GM21526 (cell line): ENCODE measurements at regions not wholly inside any gene's neighbourhood (a gene's known extent, or its start where the extent isn't known, plus 50 kb on each side); places are given as distances from the start of the nearest gene placed in this dataset.
"Not testable (repeated sequence)": the region's sequence is repeated elsewhere in the genome, so short reads cannot be mapped to it uniquely, and the experiment has no call there.

ENCODE experiments used
- ATAC-seq: cut with Tn5 transposase; IDR thresholded peaks from one replicate; pipeline ENCODE4 v1.9.1; 2021; ENCODE audit warnings: moderate library complexity; ENCODE audit not compliant: unreplicated experiment, low FRiP score

DNA sequence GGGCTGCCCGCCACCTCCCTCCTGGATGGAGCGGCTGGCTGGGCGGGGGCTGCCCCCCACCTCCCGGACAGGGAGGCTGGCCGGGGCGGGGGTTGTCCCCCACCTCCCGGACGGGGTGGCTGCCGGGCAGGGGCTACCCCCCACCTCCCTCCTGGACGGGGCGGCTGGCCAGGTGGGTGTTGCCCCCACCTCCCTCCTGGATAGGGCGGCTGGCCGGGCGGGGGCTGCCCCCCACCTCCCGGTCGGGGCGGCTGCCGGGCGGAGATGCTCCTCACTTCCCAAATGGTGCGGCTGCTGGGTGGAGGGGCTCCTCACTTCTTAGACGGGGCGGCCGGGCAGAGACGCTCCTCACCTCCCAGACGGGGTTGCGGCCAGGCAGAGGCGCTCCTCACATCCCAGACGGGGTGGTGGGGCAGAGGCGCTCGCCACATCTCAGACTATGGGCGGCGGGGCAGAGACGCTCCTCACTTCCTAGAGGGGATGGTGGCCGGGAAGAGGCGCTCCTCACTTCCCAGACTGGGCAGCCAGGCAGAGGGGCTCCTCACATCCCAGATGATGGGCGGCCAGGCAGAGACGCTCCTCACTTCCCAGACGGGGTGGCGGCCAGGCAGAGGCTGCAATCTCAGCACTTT lies 153.9 kb upstream of the OR4C13 start:
- not testable (repeated sequence) for ATAC-seq

DNA sequence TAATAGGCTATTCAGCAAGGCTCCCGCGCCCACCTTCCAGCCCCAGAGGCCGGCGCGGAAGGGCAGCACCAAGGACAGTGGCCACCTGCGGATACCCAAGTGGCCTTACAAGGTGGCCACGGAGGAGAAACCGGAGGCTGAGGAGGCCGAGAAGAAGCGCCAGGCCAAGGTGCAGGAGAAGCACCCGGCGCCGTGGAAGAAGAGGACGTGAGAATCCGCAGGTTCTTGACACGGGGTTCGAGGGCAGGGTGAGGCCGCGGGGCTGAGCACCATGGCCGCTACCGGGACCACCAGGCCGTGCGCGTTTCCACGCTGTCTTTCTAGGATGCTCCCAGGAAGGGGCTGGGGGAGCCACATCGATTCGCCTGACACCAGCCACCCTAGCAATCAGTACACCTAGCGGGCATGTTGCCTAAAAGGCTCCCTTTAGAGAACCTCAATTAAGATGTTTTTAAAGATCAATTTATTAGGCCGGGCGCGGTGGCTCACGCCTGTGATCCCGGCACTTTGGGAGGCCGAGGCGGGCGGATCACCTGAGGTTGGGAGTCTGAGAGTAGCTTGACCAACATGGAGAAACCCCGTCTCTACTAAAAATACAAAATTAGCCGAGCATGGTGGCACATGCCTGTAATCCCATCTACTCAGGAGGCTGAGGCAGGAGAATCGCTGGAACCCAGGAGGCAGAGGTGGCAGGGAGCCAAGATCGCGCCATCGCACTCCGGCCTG lies 134.3 kb upstream of the OR4C13 start:
- ATAC-seq = not testable (repeated sequence)

DNA sequence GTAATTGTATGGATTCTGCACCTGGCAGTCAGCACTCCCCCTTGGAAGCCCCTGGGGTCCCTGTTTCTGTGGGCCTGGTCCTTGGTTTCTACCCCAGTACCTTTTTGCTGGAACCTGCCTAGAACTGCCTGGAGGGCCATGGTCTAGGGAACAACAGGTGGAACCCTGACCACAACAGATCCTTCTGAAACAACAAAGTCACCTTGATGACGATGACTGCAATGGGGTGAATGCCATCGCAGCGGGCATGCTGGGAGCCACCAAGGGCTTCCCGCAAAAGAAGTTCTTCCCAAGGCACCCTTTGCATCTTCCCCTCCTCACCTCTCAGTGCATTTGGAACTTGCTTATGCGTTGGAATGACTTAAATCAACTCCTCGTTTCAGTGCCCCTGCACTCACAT lies 129.0 kb upstream of the OR4C13 start:
- ATAC-seq = not testable (repeated sequence)

DNA sequence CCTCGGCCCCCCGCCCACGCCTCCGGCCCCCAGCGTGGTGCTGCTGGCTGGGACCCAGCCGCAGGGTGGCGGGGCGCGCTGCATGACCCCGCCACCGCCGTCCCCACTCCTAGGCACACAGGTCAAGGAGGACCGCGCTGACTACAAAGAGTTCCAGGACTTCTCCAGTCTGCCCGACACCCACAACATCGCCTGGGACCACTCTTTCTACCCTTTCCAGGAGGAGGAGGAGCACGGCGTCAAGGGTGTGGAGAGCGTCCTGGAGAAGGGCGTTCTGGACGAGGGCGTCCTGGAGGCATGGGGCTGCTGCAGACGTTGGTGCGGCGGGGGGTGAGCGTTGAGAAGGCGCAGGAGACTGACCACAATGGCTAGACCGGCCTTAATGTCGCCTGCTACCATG lies 101.7 kb upstream of the OR4C13 start:
- not testable (repeated sequence) for ATAC-seq

DNA sequence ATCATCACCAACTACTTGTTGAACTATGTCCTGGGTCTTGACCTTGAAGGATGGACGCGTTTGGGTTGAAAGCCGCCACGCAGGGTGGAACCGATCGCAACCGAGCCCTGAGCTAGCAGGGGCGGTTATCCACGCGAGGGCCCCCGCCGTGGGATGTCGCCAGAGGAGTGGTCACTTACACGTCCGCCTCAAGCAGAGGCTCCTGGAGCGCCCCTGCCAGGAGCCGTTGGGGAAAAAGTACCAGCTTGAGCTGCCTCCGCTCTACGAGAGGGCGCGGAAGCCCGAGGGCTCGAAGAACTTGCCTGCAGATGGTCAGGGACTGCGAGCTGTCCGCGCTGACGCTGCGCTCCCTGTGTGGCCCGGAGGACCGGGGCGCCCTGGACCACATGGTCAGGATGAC lies 100.7 kb upstream of the OR4C13 start:
- no peak for ATAC-seq

DNA sequence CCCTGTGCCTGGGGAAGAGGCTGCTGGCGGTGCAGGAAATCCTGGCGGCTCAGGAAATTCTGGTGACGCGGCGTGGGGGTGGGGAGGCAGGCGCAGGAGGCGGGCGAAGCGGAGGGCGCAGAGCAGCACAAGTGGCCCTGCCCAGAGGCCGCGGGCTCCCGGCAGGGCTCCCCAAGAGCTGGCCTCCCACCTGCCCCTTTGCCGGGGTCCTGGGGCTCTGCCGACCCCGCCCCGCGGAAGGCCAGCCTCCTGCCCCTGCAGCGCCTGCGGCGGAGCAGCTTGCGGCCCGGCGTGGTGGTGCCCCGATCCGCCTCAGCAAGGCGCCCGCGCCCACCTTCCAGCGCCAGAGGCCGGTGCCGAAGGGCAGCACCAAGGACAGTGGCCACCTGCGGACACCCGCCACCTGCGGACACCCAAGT lies 100.2 kb upstream of the OR4C13 start:
- ATAC-seq = no peak

DNA sequence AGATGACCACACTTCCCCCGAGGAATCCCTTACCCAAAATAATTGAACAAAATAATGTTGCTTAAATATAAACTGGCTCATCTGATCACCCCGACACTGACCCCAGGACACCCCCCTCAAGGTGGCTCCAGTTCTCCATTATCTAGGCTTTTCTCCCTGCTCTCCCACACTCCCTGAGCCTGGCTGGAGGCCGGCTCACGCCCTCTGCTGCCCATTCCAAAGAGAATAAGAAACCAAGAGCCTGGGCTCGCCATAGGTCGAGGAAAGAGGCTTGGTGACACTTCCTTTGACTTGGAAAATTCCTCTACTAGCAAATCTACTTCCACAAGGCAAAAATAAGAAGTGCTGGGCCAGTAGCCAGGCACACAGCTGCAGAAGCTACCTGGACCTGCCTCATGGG lies 63.3 kb upstream of the OR4C13 start:
- not testable (repeated sequence) for ATAC-seq

DNA sequence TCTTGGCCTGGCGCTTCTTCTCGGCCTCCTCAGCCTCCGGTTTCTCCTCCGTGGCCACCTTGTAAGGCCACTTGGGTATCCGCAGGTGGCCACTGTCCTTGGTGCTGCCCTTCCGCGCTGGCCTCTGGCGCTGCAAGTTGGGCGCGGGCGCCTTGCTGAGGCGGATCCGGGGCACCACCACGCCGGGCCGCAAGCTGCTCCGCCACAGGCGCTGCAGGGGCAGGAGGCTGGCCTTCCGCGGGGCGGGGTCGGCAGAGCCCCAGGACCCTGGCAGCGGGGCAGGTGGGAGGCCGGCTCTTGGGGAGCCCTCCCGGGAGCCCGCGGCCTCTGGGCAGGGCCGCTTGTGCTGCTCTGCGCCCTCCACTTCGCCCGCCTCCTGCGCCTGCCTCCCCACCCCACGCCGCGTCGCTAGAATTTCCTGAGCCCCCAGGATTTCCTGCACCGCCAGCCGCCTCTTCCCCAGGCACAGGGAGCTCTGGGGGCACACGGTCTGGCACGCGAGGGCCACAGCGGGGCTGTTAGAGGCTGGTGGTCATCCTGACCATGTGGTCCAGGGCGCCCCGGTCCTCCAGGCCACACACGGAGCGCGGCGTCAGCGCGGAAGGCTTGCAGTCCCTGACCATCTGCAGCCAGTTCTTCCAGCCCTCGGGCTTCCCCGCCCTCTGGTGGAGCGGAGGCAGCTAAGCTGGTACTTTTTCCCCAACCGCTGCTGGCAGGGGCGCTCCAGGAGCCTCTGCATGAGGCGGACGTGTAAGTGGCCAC lies 60.1 kb upstream of the OR4C13 start:
- ATAC-seq = not testable (repeated sequence)

DNA sequence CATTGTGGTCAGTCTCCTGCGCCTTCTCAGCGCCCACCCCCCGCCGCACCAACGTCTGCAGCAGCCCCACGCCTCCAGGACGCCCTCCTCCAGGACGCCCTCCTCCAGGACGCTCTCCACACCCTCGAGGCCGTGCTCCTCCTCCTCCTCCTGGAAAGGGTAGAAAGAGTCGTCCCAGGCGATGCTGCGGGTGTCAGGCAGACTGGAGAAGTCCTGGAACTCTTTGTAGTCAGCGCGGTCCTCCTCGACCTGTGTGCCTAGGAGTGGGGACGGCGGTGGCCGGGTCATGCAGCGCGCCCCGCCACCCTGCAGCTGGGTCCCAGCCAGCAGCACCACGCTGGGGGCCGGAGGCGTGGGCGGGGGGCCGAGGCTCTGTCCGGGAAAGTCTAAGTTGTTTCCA lies 58.7 kb upstream of the OR4C13 start:
- not testable (repeated sequence) for ATAC-seq
